ENCODE measurements at regions not wholly inside any gene's neighbourhood (a gene's known extent, or its start where the extent isn't known, plus 50 kb on each side); places are given as distances from the start of the nearest gene placed in this dataset.
"Not testable (repeated sequence)": the region's sequence is repeated elsewhere in the genome, so short reads cannot be mapped to it uniquely, and the experiment has no call there.

DNA sequence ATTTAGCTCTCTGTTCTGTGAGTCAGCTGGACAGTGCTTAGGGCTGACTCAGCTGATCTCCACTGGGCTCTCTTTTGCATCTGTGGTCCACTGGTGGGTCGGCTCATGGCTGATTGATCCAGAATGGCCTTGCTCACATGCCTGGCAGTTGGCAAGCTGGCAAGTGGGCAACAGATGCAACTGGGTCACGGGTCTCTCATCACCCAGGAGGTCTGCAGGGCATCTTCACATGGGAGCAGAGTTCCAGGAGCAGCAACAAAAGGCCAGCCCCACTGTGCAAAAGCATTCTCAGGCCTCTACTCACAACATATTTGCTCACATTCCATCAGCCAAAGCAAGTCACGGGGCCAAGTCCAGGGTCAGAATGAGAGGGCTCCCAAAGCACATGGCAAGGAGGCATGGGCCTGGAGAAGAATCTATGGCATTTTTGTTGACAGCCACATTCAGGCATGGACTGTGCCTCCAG, 98.8 kb downstream of the OAT start:
- TF ChIP-seq, protein P1, sequence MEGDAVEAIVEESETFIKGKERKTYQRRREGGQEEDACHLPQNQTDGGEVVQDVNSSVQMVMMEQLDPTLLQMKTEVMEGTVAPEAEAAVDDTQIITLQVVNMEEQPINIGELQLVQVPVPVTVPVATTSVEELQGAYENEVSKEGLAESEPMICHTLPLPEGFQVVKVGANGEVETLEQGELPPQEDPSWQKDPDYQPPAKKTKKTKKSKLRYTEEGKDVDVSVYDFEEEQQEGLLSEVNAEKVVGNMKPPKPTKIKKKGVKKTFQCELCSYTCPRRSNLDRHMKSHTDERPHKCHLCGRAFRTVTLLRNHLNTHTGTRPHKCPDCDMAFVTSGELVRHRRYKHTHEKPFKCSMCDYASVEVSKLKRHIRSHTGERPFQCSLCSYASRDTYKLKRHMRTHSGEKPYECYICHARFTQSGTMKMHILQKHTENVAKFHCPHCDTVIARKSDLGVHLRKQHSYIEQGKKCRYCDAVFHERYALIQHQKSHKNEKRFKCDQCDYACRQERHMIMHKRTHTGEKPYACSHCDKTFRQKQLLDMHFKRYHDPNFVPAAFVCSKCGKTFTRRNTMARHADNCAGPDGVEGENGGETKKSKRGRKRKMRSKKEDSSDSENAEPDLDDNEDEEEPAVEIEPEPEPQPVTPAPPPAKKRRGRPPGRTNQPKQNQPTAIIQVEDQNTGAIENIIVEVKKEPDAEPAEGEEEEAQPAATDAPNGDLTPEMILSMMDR (IDR thresholded peaks at IDR 0.05; ENCODE audit: low read depth, low read length), result no peak

DNA sequence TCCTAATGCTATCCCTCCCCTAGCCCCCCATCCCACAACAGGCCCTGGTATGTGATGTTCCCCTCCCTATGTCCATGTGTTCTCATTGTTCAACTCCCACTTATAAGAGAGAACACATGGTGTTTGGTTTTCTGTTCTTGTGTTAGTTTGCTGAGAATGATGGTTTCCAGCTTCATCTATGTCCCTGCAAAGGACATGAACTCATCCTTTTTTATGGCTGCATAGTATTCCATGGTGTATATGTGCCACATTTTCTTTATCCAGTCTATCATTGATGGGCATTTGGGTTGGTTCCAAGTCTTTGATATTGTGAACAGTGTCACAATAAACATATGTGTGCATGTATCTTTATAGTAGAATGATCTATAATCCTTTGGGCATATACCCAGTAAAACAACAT, 99.2 kb downstream of the OAT start:
- not testable (repeated sequence) for H3K4me3 ChIP-seq (ENCODE audit: low read depth, low read length)

More for the DNA sequence above, 98.8 kb downstream of the OAT start:
- H3K4me3 ChIP-seq (ENCODE audit: low read depth, low read length), result no peak overlapping the region

DNA sequence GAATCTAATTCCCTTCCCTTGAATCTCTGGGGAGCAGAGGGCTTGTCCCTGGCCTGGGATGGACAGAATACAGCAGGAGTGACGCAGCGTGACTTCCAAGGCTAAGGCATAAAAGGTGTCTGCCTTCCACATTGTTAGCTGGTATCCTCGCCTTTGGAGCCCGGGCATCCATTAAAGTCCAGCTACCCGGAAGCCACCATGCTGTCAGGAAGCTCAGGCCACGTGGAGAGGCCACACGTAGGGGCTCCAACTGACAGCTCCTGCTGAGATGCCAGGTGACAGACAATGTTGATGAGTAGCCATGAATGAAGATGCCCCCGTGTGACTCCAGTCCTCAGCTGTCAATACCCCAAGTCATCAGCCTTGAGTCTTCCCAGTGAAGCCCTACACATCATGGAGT, 99.9 kb downstream of the OAT start:
- H3K4me3 ChIP-seq (ENCODE audit: low read depth, low read length), result no peak overlapping the region
- TF ChIP-seq, protein P1 (IDR thresholded peaks at IDR 0.05; ENCODE audit: low read depth, low read length), result no peak

DNA sequence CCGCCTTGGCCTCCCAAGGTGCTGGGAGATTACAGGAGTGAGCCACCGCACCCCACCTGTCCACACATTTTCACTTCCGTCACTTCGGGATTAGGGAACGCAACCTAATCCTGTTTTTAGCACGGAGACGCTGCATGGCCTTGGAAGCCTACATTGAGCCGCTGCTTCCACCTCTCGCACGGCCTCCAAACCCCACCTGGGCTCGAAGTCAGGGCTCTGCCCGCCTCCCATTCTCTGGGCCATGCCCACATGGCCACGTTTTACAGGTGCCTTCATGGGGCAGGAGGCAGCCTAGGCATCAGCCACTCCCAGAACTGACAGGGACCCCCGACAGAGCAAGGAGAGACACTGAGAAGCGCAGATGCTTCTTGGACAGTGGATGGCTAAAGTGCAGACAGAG, 100.6 kb downstream of the OAT start:
- TF ChIP-seq, protein P1 (IDR thresholded peaks at IDR 0.05; ENCODE audit: low read depth, low read length), result no peak
- H3K4me3 ChIP-seq (ENCODE audit: low read depth, low read length), result no peak overlapping the region

DNA sequence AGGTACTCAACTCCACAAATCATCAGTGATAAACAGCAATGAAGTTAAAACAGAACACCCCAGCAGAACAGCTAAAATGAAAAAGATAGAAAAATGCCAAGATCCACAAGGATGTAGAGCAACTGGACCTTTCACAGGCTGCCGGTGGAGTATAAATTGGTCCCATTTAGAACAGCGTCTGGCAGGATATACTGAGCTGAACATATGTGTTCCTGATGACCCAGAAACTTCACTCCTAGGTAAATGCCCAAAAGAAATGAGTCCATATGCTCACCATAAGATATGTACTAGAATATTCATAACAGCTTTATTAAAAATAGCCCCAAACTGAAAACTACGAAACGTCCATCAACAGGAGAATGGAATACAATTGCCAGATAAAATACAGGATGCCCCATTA, 102.4 kb downstream of the OAT start:
- H3K4me3 ChIP-seq (ENCODE audit: low read depth, low read length), result no peak overlapping the region
- TF ChIP-seq, protein P1 (IDR thresholded peaks at IDR 0.05; ENCODE audit: low read depth, low read length), result no peak

DNA sequence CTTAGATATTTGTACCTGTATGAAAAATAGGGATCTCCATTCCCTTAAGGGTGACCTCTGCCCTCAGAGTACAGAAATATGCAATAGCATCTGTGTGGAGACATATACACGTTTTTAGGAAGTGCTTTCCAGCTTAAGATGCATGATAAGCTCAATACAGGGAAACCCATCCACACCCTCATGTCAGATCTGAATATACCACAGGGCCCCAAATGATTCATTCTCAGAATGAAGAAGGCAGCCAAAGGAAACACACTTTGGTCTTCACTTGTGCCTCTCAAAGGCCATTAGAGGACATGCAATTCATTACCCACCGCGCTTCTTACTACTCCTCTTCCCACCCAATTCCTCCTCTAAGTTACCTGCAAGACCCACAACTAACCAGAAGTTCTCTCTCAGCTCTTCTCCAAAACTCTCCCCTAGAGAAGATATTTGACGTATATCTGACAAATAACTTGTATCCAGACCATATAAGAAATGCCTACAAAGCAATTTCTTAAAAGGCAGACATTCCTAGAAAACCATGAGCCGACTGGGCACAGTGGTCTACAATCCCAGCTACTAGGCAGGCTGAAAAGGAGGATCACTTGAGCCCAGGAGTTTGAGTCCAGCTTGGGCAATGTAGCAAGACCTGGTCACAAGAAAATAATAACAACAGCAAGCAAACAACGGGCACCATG, 103.0 kb downstream of the OAT start:
- H3K4me3 ChIP-seq (ENCODE audit: low read depth, low read length), result no peak overlapping the region
- TF ChIP-seq, protein P1 (IDR thresholded peaks at IDR 0.05; ENCODE audit: low read depth, low read length), result no peak

DNA sequence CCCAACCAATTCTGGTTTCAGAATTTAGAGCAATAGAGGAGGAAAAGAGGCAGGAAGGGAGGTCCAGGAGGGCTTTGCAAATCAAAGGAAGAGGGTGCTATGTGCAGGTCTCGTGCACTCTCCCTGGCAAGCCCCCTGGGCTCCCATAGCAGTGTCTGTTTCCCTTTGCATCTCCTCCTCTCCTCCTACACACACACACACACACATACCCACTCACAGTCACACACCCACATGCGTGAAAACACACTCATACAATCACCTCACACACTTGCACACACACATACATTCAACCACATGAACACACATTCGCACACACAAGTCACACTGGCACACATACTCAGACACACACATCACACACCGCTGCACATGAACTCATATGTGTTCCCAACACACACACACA, 105.3 kb downstream of the OAT start:
- TF ChIP-seq, protein P1 (IDR thresholded peaks at IDR 0.05; ENCODE audit: low read depth, low read length), result no peak
- H3K4me3 ChIP-seq (ENCODE audit: low read depth, low read length), result no peak overlapping the region

DNA sequence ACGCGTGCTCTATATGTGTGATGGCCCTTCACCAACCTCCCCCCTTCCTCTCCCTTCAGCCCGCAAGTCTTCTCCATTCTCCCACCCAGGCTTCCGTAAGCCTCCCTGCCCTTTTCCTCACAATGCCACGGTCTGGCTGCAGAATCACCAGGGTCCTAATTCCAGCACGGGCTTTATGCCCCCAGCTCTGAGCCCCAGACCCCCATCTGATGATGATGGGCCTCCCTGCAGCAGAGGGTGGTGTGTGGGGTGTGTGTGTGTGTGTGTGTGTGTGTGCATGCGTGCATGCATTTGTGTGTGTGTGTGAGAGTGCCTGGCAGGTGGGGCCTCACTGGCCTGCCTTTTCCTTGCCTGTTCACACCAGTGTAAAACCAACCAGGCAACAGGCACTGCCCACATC, 109.9 kb downstream of the OAT start:
- TF ChIP-seq, protein P1 (IDR thresholded peaks at IDR 0.05; ENCODE audit: low read depth, low read length), result no peak
- H3K4me3 ChIP-seq (ENCODE audit: low read depth, low read length), result no peak overlapping the region

Measured in WI38 (cell line).